ENCODE measurements at regions not wholly inside any gene's neighbourhood (a gene's known extent, or its start where the extent isn't known, plus 50 kb on each side); places are given as distances from the start of the nearest gene placed in this dataset.
"Not testable (repeated sequence)": the region's sequence is repeated elsewhere in the genome, so short reads cannot be mapped to it uniquely, and the experiment has no call there.

- ChIA-PET CTCF (interaction anchor here (0.9 to 1.6 kb wide), 3 partner anchors 17 to 648 kb away, joined by 3 to 12 read pairs (median 4); no protein-coding TSS in a partner anchor), POLR2A (no interaction called here)
- no peak for TF ChIP-seq CTCF (IDR thresholded peaks at IDR 0.05; ENCODE audit: unreplicated experiment)
- no peaks in the 10 kb centered on the region for H3K9me3 Mint-ChIP-seq (ENCODE audit: unreplicated experiment)
- no TSS peak for BruUV-seq (replicated peaks)
- H3K4me1 Mint-ChIP-seq (ENCODE audit: insufficient read depth, unreplicated experiment), result peaks cover 18% of the 10 kb centered on the region
- H3K27me3 Mint-ChIP-seq (ENCODE audit: insufficient read depth, unreplicated experiment), result no peaks in the 10 kb centered on the region
- intact Hi-C loops (cut with micrococcal nuclease), result no loop called here
- no peak overlapping the region for H3K27ac Mint-ChIP-seq (ENCODE audit: low read depth, unreplicated experiment)
- no peak overlapping the region for H3K4me3 Mint-ChIP-seq (ENCODE audit: unreplicated experiment)
- DNase-seq (ENCODE audit: unreplicated experiment), result no peak
- H3K36me3 Mint-ChIP-seq (ENCODE audit: insufficient read depth, unreplicated experiment), result no peaks in the 10 kb centered on the region
Observed at GRCh38 chr14:30196861-30197260, 269.2 kb upstream of the PRKD1 start.

- H3K27ac Mint-ChIP-seq (ENCODE audit: low read depth, unreplicated experiment); H3K27me3 Mint-ChIP-seq (ENCODE audit: insufficient read depth, unreplicated experiment); CTCF ChIA-PET; POLR2A ChIA-PET; H3K4me3 Mint-ChIP-seq (ENCODE audit: unreplicated experiment); BruUV-seq (replicated peaks); H3K36me3 Mint-ChIP-seq (ENCODE audit: insufficient read depth, unreplicated experiment); DNase-seq (ENCODE audit: unreplicated experiment); intact Hi-C loops (cut with micrococcal nuclease); H3K9me3 Mint-ChIP-seq (ENCODE audit: unreplicated experiment): not testable (repeated sequence)
- H3K4me1 Mint-ChIP-seq (ENCODE audit: insufficient read depth, unreplicated experiment), result peaks cover 10% of the 10 kb centered on the region
Observed at GRCh38 chr14:30198720-30199119, 271.1 kb upstream of the PRKD1 start.

- H3K4me3 Mint-ChIP-seq (ENCODE audit: unreplicated experiment), result no peak overlapping the region
- no peaks in the 10 kb centered on the region for H3K9me3 Mint-ChIP-seq (ENCODE audit: unreplicated experiment)
- intact Hi-C loops (cut with micrococcal nuclease), result no loop called here
- no peaks in the 10 kb centered on the region for H3K4me1 Mint-ChIP-seq (ENCODE audit: insufficient read depth, unreplicated experiment)
- H3K27ac Mint-ChIP-seq (ENCODE audit: low read depth, unreplicated experiment), result no peak overlapping the region
- no peak for DNase-seq (ENCODE audit: unreplicated experiment)
- no peak for TF ChIP-seq CTCF (IDR thresholded peaks at IDR 0.05; ENCODE audit: unreplicated experiment)
- H3K36me3 Mint-ChIP-seq (ENCODE audit: insufficient read depth, unreplicated experiment), result no peaks in the 10 kb centered on the region
- BruUV-seq (replicated peaks), result no TSS peak
- CTCF ChIA-PET, result interaction anchor here (0.9 to 4.2 kb wide), 3 partner anchors 10 to 139 kb away, joined by 3 to 25 read pairs (median 5); no protein-coding TSS in a partner anchor
- POLR2A ChIA-PET, result no interaction called here
- no peaks in the 10 kb centered on the region for H3K27me3 Mint-ChIP-seq (ENCODE audit: insufficient read depth, unreplicated experiment)
Observed at GRCh38 chr14:30204431-30204980, 276.9 kb upstream of the PRKD1 start.

- POLR2A ChIA-PET, result interaction anchor here (1.4 kb wide), 1 partner anchor 14 kb away, joined by 3 read pairs; no protein-coding TSS in a partner anchor
- intact Hi-C loops (cut with micrococcal nuclease), result no loop called here
Observed at GRCh38 chr14:30209136-30209535, 281.5 kb upstream of the PRKD1 start.

More at GRCh38 chr14:30209136-30209535, 281.5 kb upstream of the PRKD1 start:
- Mint-ChIP-seq H3K4me1 (ENCODE audit: insufficient read depth, unreplicated experiment) (peaks cover 4% of the 10 kb centered on the region), H3K4me3 (ENCODE audit: unreplicated experiment) (no peak overlapping the region), H3K27ac (ENCODE audit: low read depth, unreplicated experiment) (no peak overlapping the region), H3K9me3 (ENCODE audit: unreplicated experiment) (no peaks in the 10 kb centered on the region), H3K36me3 (ENCODE audit: insufficient read depth, unreplicated experiment) (no peaks in the 10 kb centered on the region), H3K27me3 (ENCODE audit: insufficient read depth, unreplicated experiment) (no peaks in the 10 kb centered on the region)
- TF ChIP-seq CTCF (IDR thresholded peaks at IDR 0.05; ENCODE audit: unreplicated experiment), result no peak
- CTCF ChIA-PET, result interaction anchor here (0.8 to 4.1 kb wide), 5 partner anchors 9 to 1454 kb away, joined by 3 to 18 read pairs (median 4); no protein-coding TSS in a partner anchor
- DNase-seq (ENCODE audit: unreplicated experiment), result no peak
- no TSS peak for BruUV-seq (replicated peaks)
